CD4-positive, alpha-beta T cell treated with Interleukin-1 beta for 1 hour (primary cell): ENCODE measurements at regions not wholly inside any gene's neighbourhood (a gene's known extent, or its start where the extent isn't known, plus 50 kb on each side); places are given as distances from the start of the nearest gene placed in this dataset.

Experiments used
- DNase-seq, 2 donors: peaks; one replicate each; pipeline ENCODE4 v3.0.0-alpha.2; 2020 to 2022

GRCh38 chr16:64892835-64893785, 228.8 kb downstream of the CDH11 start:
- DNase-seq, result no peak

- no peak for DNase-seq
Measured at GRCh38 chr16:64889446-64889845, 232.4 kb downstream of the CDH11 start.

- DNase-seq, result no peak
Measured at GRCh38 chr16:64887651-64888050, 234.2 kb downstream of the CDH11 start.

- DNase-seq, result no peak
Measured at GRCh38 chr16:64882078-64882784, 239.6 kb downstream of the CDH11 start.

- DNase-seq, result no peak
Measured at GRCh38 chr16:64880994-64881393, 240.9 kb downstream of the CDH11 start.

GRCh38 chr16:64880006-64880405, 241.9 kb downstream of the CDH11 start:
- DNase-seq, result no peak

GRCh38 chr16:64878940-64879339, 242.9 kb downstream of the CDH11 start:
- DNase-seq, result no peak

- DNase-seq, result no peak
Measured at GRCh38 chr16:64872101-64872500, 249.8 kb downstream of the CDH11 start.

- no peak for DNase-seq
Measured at GRCh38 chr16:64870859-64871258, 251.0 kb downstream of the CDH11 start.

GRCh38 chr16:64869781-64870180, 252.1 kb downstream of the CDH11 start:
- DNase-seq, result no peak

- DNase-seq, result no peak
Measured at GRCh38 chr16:64866021-64866420, 255.8 kb downstream of the CDH11 start.

GRCh38 chr16:64865069-64865696, 256.7 kb downstream of the CDH11 start:
- no peak for DNase-seq

GRCh38 chr16:64864232-64864809, 257.5 kb downstream of the CDH11 start:
- DNase-seq, result no peak

GRCh38 chr16:64858076-64858475, 263.8 kb downstream of the CDH11 start:
- no peak for DNase-seq

GRCh38 chr16:64857411-64857810, 264.5 kb downstream of the CDH11 start:
- no peak for DNase-seq

- DNase-seq, result no peak
Measured at GRCh38 chr16:64853551-64853950, 268.3 kb downstream of the CDH11 start.

- DNase-seq, result no peak
Measured at GRCh38 chr16:64846966-64847365, 274.9 kb downstream of the CDH11 start.

GRCh38 chr16:64845071-64845470, 276.8 kb downstream of the CDH11 start:
- no peak for DNase-seq

- no peak for DNase-seq
Measured at GRCh38 chr16:64841482-64841881, 280.4 kb downstream of the CDH11 start.

GRCh38 chr16:64841071-64841470, 280.8 kb downstream of the CDH11 start:
- DNase-seq, result no peak

- no peak for DNase-seq
Measured at GRCh38 chr16:64830653-64831052, 291.2 kb downstream of the CDH11 start.

GRCh38 chr16:64829678-64830077, 292.2 kb downstream of the CDH11 start:
- no peak for DNase-seq

GRCh38 chr16:64826374-64826773, 295.5 kb downstream of the CDH11 start:
- no peak for DNase-seq
